Peyer's patch (tissue), 4 donors: ENCODE measurements at regions not wholly inside any gene's neighbourhood (a gene's known extent, or its start where the extent isn't known, plus 50 kb on each side); places are given as distances from the start of the nearest gene placed in this dataset.

Source experiments
- POLR2A ChIP-seq, 2 donors: fragments of 450-650 bp; IDR thresholded peaks; one replicate each; pipeline ENCODE4 v1.5.1; 2017; ENCODE audit warnings: antibody characterized with exemption in 2 of 2, mild to moderate bottlenecking in 2 of 2, moderate library complexity in 2 of 2
- TF ChIP-seq, protein P1 (sequence below), 6 experiments: fragments of 450-650 bp in 4 of 6; fragments of 200-600 bp in 2 of 6; sonication (generic) in 1 of 6; IDR thresholded peaks; one replicate each; pipeline ENCODE4 v1.5.1; 2017 to 2019; ENCODE audit warnings: antibody characterized with exemption in 6 of 6, mild to moderate bottlenecking in 3 of 6, moderate library complexity in 1 of 6

- TF ChIP-seq, protein P1, sequence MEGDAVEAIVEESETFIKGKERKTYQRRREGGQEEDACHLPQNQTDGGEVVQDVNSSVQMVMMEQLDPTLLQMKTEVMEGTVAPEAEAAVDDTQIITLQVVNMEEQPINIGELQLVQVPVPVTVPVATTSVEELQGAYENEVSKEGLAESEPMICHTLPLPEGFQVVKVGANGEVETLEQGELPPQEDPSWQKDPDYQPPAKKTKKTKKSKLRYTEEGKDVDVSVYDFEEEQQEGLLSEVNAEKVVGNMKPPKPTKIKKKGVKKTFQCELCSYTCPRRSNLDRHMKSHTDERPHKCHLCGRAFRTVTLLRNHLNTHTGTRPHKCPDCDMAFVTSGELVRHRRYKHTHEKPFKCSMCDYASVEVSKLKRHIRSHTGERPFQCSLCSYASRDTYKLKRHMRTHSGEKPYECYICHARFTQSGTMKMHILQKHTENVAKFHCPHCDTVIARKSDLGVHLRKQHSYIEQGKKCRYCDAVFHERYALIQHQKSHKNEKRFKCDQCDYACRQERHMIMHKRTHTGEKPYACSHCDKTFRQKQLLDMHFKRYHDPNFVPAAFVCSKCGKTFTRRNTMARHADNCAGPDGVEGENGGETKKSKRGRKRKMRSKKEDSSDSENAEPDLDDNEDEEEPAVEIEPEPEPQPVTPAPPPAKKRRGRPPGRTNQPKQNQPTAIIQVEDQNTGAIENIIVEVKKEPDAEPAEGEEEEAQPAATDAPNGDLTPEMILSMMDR (IDR thresholded peaks at IDR 0.05) = no peak
- TF ChIP-seq POLR2A (IDR thresholded peaks at IDR 0.05) = no peak
These were observed 871.6 kb upstream of the GOT2 start for GRCh38 chr16:59605706-59606105.
